ENCODE measurements at regions not wholly inside any gene's neighbourhood (a gene's known extent, or its start where the extent isn't known, plus 50 kb on each side); places are given as distances from the start of the nearest gene placed in this dataset.
A peak's percentile ranks its signal among the peaks of the same experiment; 100 is the strongest.

- DNase-seq, result no peak
Measured at GRCh38 chrX:5526191-5526590, 702.5 kb downstream of the NLGN4X start.

GRCh38 chrX:5490786-5491563, 737.7 kb downstream of the NLGN4X start:
- no peak for DNase-seq

- DNase-seq, result no peak
Measured at GRCh38 chrX:5474282-5474681, 754.4 kb downstream of the NLGN4X start.

- peak; percentile 14 for DNase-seq
Measured at GRCh38 chrX:5458300-5458842, 770.3 kb downstream of the NLGN4X start.

- no peak for DNase-seq
Measured at GRCh38 chrX:5449323-5449722, 779.3 kb downstream of the NLGN4X start.

- DNase-seq, result no peak
Measured at GRCh38 chrX:5431823-5432222, 796.8 kb downstream of the NLGN4X start.

- DNase-seq, result no peak
Measured at GRCh38 chrX:5425119-5425518, 803.5 kb downstream of the NLGN4X start.

- no peak for DNase-seq
Measured at GRCh38 chrX:5417381-5417780, 811.3 kb downstream of the NLGN4X start.

- no peak for DNase-seq
Measured at GRCh38 chrX:5415738-5416137, 812.9 kb downstream of the NLGN4X start.

- DNase-seq, result no peak
Measured at GRCh38 chrX:5409106-5409505, 819.6 kb downstream of the NLGN4X start.

GRCh38 chrX:5402461-5402860, 826.2 kb downstream of the NLGN4X start:
- DNase-seq, result no peak

GRCh38 chrX:5399403-5399802, 829.3 kb downstream of the NLGN4X start:
- no peak for DNase-seq

GRCh38 chrX:5397409-5397808, 831.3 kb downstream of the NLGN4X start:
- no peak for DNase-seq

GRCh38 chrX:5390376-5390775, 838.3 kb downstream of the NLGN4X start:
- no peak for DNase-seq

- DNase-seq, result peak; percentile 47
Measured at GRCh38 chrX:5388087-5388486, 840.6 kb downstream of the NLGN4X start.

GRCh38 chrX:5380426-5380825, 848.2 kb downstream of the NLGN4X start:
- no peak for DNase-seq

- no peak for DNase-seq
Measured at GRCh38 chrX:5341902-5342301, 886.8 kb downstream of the NLGN4X start.

- DNase-seq, result no peak
Measured at GRCh38 chrX:5337160-5337559, 891.5 kb downstream of the NLGN4X start.

GRCh38 chrX:5324546-5324945, 904.1 kb downstream of the NLGN4X start:
- no peak for DNase-seq

- DNase-seq, result no peak
Measured at GRCh38 chrX:5314148-5314547, 914.5 kb downstream of the NLGN4X start.

GRCh38 chrX:5307416-5307815, 921.3 kb downstream of the NLGN4X start:
- no peak for DNase-seq

- no peak for DNase-seq
Measured at GRCh38 chrX:5306654-5307121, 922.0 kb downstream of the NLGN4X start.

GRCh38 chrX:5305452-5305851, 923.2 kb downstream of the NLGN4X start:
- no peak for DNase-seq

GRCh38 chrX:5295004-5295403, 933.7 kb downstream of the NLGN4X start:
- DNase-seq, result no peak

GRCh38 chrX:5290635-5291034, 938.0 kb downstream of the NLGN4X start:
- DNase-seq, result no peak

Measured in RPMI8226 (cell line).